GM18517 (cell line): ENCODE measurements at regions not wholly inside any gene's neighbourhood (a gene's known extent, or its start where the extent isn't known, plus 50 kb on each side); places are given as distances from the start of the nearest gene placed in this dataset.
"Not testable (repeated sequence)": the region's sequence is repeated elsewhere in the genome, so short reads cannot be mapped to it uniquely, and the experiment has no call there.

Source experiments
- ATAC-seq: cut with Tn5 transposase; IDR thresholded peaks from one replicate; pipeline ENCODE4 v1.9.1; 2021; ENCODE audit warnings: mild to moderate bottlenecking, moderate library complexity; ENCODE audit not compliant: unreplicated experiment

DNA sequence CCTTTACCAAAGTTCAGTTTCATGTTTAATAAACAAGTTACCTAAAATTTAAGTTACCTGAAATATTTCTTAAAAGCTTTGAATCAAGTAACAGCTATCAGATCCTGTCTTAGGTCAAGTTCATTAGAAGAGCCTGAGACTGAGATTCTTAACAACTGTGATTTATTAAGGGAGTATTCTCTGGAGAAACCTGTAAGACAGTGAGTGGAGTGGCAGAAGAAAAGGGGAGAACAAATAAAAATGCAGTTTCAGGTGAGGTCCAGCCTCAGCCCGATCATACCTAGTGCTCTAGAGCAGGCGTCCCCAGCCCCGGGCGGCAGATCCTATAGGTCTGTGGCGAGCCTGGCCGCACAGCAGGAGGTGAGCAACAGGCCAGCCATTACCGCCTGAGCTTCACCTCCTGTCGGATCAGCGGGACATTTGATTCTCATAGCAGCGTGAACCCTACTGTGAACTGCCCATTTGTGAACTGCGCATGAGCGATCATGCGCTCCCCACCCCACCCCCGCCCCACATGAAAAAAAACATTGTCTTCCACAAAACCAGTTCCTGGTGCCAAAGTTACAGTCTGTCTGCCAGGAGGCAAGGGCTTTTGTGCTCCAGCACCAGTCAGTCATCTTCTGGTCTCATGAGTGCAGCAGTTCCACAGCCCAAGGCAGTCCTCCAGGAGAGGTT is 59.2 kb upstream of the ADGRB3 start:
- no peak for ATAC-seq

DNA sequence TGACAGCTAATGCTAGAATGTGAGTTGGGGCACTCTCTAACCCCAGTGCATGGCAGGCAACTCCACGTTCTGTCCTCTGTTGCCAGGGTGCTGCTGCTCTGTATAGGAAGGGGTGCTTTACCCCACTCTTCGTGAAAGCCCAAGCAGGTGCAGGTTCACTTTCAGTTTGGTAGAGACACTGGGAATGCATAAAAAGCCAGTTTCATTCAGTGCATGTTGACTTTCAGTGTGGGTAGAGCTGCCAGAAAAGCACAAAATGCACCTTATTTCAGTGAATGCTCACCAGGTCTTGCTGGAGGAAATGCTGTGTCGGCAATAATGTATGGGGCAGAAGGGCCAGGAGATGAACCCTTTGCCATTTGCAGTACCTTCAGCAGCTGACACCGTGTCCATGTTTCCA is 62.1 kb upstream of the ADGRB3 start:
- peak; percentile 14 for ATAC-seq

DNA sequence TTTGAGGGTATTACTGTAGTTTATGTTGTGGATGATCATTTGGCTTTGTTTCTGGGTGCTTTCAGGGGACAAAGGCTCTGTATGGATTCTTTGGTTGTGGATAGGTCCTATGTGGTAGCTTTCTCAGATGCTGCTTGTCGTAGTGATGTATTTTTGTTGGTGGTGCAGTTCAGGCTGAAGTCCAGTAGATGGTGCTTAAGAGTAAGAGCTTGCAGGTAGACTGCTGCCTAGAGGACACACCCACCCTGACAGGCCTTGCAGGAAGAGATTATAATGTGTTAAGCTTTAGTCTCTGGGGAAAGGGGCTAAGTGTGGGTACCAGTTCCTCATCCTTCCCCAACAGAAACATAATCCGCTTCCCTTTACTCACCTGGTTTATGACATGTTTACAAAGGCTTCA is 62.6 kb upstream of the ADGRB3 start:
- peak; percentile 99 for ATAC-seq

DNA sequence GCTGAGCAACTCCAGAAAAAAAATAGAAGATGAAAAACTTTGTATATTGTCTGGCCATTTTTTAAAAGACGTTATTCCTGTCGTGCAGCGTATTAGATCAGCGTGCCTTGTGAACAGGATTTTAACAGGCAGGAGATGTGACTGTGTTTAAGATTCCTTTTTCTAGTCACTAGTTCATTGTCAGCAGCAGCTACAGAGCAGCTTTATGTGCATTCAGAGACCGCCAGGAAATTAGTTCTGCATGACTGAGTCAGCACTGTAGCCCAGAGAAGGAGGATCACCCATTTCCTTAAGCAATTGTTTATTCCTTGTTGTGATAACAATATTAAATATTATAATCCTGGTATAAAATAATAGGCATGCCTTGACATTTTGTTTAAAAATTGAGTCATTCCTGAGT is 75.4 kb upstream of the ADGRB3 start:
- no peak for ATAC-seq

DNA sequence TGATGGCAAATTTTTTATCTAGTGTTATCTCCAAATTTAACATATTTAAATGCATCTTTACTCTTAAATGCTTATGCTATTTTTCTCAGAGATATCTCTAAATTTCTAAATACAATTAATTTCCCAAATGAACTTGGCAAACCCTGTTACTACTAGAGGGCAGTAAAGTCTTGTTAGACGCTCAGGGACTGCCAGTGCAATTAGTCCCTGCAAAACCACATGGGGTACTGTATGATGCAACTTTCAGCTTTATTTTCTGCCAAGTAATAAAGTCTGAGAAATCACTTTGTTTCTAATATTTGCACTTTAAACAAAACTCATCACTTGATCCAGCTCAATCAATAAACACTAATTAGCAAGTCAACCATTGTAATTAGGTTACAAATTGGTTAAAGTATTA is 76.0 kb upstream of the ADGRB3 start:
- ATAC-seq: no peak

DNA sequence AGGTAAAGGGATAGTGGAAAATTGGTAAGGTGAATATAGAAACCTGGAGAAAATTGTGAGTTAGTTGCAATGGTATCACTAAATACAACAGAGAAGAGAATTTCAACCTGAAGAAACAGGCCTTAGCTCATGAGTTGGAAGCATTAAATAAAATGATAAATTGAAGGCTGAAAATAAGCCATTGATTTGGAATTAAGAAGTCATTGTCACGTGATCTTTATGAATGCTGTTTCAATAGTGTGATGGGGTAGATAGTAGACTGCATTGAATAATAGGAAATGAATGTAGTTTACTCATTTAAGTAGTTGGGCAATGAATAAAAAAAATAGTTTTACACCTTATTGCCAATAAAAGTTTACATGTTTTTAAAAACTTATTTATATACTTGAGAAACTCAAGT is 88.5 kb upstream of the ADGRB3 start:
- ATAC-seq: no peak

DNA sequence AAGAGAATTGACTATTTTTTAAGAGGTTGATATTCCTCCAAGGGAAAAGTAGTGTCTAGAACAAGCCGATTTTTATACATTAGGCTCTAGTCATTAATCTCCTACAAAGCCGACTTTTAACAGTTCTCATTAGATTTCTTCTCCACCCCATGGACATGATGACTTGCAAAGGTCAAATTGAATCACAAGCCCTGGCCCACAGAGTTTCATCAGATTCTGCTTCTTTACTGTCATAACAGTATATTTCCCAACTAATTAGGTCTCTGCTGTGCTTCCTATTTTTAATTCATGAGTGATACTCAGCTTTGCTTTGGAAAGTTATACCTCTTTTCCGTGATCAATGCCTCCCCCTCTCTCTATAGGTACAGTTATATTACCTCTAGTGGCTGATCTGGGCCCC is 90.6 kb upstream of the ADGRB3 start:
- no peak for ATAC-seq

DNA sequence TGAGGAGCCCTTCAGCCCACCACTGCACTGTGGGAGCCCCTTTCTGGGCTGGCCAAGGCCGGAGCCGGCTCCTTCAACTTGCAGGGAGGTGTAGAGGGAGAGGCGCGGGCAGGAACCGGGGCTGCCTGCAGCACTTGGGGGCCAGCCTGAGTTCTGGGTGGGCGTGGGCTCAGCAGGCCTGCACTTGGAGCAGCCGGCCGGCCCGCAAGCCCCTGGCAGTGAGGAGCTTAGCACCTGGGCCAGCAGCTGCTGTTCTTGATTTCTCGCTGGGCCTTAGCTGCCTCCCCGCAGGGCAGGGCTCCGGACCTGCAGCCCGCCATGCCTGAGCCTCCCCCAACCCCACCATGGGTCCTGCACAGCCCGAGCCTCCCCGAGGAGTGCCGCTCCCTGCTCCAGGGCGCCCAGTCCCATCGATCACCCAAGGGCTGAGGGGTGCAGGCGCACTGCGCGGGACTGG is 101.7 kb upstream of the ADGRB3 start:
- ATAC-seq: no peak

DNA sequence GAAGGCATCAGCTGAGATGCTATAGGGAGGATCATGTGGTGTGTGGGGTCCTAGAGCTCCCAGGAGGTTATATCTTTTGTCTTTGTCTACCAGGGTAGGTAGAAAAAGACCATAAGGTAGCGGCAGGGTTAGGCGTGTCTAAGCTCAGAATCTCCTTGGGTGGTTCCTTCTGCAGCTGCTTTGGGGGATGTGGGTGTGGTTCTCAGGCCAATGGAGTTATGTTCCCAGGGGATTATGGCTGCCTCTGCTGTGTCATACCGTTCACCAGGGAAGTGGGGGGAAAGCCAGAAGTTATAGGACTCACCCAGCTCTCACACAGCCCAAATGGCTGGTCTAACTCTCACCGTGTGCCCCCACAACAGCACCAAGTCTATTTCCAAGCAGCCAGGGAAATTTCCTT is 107.4 kb upstream of the ADGRB3 start:
- ATAC-seq: no peak

DNA sequence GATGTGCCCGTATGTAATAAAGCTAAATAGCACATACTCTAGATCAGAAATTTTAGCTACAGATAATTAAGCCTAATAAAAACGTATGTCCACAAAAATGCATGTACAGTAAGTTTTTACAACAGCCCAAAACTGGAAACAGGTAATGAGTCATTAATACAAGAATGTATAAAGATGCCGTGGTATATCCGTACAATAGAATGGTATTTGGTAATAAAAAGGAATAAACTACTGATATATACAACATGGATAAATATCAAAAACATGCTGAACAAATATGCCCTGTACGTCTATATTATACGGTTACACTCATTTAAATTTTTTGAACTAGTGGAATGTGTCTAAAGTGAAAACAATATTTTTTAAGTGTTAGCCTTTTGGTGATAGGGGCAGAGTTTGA is 128.2 kb upstream of the ADGRB3 start:
- no peak for ATAC-seq

DNA sequence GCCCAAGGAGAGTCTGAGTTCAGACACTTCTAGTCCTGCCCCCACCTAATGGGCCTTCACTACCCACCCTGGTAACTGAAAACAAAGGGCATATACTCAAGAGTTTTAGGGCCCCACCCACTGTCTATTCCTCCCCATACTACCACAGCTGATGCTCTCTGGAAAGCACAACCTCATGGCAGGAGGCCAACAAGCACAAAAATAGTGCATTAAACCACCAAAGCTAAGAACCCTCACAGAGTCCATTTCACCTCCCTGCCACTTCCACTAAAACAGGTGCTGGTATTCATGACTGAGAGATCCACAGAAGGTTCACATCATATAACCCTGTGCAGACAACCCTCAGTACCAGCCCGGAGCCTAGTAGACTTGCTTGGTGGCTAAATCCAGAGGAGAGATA is 132.1 kb upstream of the ADGRB3 start:
- ATAC-seq: no peak

DNA sequence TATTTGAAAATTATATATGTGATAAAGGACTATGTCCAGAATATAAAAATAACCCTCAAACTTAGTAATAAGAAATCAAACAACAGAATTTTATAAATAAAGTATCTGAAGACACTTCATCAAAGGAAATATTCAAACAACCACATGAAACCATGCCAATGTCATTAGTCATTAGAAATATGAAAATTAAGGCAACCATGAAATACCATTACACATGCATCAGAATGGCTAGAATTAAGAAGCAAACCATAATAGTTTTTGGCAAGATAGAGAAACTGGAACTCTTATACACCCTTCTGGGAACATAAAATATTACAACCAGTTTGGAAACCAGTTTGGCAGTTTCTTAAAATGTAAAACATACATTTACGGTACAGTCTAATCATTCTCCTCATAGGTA is 137.2 kb upstream of the ADGRB3 start:
- no peak for ATAC-seq

DNA sequence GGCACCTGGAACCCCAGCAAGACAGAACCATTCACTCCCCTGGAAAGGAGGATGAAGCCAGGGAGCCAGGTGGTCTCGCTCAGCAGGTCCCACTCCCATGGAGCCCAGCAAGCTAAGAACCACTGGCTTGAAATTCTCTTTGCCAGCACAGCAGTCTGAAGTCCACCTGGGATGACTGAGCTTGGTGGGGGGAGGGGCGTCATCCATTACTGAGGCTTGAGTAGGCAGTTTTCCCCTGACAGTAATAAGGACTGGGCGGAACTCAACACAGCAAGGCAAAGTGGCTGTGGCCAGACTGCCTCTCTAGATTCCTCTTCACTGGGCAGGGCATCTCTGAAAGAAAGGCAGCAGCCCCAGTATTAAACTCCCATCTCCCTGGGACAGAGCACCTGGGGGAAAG is 140.2 kb upstream of the ADGRB3 start:
- not testable (repeated sequence) for ATAC-seq

DNA sequence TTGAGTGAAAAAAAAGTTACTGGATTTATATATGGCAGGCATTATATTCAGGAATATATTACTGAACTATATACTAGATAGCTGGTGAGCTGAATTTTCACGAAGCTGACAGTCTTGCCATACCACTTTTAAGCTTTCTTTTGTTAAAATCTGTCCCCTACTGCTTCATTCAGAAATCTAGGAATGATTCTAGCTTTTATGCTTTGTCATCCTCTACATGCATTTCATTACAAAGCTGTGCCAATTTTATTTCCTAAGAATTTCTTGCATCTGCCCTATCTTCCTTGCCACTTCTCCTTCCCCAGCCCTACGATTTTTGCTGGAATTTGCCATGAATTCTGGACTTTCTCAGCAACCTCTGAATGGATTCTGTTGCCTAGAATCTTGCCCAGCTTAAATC is 158.5 kb upstream of the ADGRB3 start:
- no peak for ATAC-seq

DNA sequence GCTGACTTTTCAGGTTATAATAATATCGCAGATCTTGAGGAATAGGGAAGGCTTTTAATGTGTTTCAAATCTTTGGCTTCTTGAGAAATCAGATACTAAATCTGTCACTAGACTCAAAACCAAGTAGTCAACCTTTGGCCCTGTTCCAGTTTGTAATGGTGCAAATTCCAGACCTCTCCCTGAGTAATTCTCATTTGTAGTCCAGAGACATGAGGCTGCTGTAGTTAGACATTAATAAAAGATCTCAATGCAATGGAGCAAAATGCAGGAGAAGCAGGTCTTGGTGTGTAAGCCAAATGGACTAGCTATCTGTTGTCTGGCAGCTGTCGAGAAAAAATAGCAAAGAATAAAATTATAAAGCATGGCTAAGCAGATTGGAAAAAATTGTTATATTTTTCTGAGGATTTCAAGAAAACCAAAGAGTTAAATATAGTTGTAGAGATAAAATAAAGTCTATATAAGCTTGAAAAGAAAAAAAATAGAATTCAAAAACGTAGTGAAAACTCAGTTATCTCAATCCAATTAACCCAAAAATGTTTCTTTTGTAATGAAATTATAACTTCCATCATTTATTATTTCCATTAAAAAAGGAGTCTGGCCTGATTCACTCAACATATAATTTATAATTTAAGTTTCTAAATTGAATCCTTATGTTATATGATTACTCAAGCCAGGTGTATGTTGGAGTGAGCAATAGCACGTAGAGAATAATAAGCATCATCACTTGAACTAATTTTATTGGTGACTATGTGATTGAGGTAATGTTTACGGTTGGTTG is 161.5 kb upstream of the ADGRB3 start:
- no peak for ATAC-seq

DNA sequence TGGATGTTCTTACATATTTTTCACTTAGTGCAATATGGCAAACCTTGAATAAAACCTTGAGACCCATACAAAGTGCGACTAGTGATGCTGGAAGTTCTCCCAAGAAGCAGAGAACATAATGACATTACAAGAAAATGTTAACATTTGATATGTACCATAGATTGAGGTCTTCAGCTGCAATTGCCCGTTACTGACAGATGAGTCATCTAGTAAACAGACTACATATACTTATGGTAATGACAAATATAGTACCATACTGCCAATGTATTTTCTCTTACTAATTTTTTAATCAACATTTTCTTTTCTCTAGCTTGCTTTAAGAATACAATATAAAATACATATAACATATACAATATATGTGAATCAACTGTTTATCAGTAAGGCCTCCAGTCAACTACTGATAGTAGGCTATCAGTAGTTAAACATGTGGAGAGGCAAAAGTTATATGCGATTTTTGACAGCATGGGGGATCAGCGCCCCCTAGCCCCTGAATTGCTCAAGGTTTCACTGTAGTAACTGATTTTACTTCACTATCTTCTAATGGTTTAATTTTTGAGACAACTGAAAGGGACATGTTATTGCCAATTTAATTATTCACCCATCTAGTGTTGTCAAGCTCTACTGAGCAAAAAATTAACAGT is 166.7 kb upstream of the ADGRB3 start:
- ATAC-seq: no peak

DNA sequence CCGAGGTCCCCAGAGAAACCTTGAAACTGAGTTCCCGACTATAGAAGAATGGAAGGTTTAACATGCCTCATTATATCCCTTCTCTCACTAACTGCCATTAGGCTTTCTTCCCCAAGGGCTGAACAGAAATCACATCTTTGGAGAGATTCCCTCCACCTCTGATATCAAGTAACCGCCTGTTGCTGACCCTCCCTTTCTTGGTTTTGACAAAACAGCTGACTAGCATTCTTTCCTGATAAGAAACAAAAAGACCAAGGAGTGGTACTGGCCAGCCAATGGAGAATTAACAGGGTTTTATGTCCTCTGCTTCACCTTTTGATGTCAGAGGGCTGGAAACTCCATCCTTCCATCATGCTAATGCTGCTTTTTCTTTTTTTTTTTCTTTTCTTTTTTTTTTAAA is 176.6 kb upstream of the ADGRB3 start:
- ATAC-seq: no peak

DNA sequence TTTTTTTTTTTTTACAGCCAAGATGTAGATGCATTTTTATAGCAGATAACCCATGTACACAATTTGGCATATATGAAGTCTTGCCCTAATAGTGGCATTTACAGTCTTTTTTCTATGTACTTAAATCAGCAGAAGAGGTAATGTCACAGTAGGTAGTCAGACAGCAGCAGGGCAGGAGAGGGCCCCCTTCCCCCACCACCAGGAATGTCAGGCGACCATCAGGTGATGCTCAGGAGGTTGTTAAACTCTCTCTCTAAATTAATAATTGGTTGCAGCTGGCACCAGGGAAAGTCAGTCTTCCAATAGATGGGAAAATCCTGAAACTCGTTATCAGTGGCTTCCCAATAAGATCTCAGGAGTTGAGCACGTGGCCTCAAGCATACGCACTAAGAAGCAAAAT is 188.0 kb upstream of the ADGRB3 start:
- no peak for ATAC-seq

DNA sequence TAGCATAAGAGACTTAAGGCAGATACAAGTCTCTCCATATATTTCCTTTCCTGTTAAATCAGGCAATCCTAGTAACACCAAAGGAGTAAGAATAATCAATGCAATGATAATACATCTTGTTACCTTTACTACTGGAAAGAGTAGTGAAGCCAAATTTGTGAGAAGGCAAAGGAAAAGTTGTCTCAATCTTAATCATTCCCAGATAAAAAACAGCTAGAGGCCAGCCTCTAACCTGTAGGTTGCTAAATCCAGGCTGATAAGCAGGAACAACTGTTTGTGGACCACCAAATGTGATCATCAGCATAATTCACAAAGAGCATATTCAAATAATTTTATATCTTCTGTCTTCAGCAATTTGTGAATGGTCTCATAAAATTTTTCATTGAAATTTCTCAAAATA is 189.2 kb upstream of the ADGRB3 start:
- no peak for ATAC-seq

DNA sequence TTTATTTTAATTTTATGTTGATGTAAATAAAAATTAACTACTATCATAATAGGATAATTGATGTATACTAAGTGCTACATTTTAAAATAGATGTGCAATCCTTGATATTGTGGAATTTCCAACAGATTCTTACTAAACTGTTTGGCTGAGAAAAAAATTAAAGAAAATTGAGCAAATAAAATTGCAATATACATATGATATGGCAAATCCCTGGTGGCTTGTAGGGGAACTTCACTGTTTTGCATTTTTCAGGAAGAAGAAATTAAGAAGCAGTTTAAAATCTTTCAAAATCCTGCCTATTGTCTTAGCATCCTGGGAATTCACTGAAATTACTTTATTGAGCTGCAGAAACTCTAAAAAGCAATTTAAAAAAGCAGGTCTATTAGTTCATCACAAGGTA is 191.4 kb upstream of the ADGRB3 start:
- no peak for ATAC-seq

DNA sequence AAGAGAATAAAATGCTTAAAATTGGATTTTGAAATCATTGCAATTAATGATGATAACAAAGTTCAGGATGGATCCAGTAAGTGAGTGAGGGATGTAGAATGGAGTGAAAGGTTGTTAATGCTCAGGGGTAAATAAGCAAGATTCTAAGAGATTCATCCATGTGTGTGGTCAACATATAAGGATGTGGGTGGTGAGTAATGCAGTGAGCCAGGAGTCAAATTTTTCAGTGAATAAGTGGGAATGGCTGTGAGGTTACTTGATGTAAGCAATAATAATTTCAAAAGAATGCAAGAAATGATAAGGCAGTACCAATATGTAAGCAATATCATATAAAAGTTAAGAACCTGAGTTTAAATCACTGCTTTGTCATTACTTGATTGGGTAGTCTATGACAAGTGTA is 207.5 kb upstream of the ADGRB3 start:
- ATAC-seq: no peak

DNA sequence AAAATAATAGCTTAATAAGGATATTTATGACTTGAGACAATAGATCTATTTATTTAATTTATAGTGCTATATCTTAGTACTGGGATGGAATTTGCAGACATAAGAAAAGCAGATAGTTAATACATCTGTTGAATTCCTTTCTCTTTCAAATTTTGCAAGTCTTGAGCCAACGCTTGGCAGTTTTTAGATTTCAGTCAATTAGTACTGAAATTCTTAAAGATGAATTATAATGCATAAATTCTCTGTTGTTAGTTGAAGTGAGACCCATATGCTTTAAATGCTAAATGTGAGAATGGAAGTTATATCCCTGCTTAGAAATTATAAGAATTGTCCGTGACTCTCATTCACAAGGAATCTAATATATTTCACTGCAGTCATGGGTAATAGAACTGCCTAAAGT is 225.1 kb upstream of the ADGRB3 start:
- ATAC-seq: no peak
